GM12864 (cell line): ENCODE measurements at regions not wholly inside any gene's neighbourhood (a gene's known extent, or its start where the extent isn't known, plus 50 kb on each side); places are given as distances from the start of the nearest gene placed in this dataset.

Source experiments
- DNase-seq: peaks from one replicate; pipeline ENCODE4 v3.0.0-alpha.2; 2011; ENCODE audit warnings: low read depth
- H3K4me3 ChIP-seq: 2 replicates; pipeline ENCODE4 v1.5.1; 2011; ENCODE audit warnings: mild to moderate bottlenecking, low read depth, low read length, control low read depth
- CTCF ChIP-seq: IDR thresholded peaks from 2 replicates; pipeline ENCODE4 v1.5.1; 2011; ENCODE audit warnings: low read depth, mild to moderate bottlenecking, moderate library complexity, low read length, control low read depth, inconsistent platforms; ENCODE audit errors: missing control alignments

- no peak for TF ChIP-seq CTCF
Observed at GRCh38 chr9:13484186-13484585, 204.7 kb upstream of the MPDZ start.

GRCh38 chr9:13481274-13481673 is 201.8 kb upstream of the MPDZ start:
- no peak overlapping the region for H3K4me3 ChIP-seq
- no peak for DNase-seq
- TF ChIP-seq CTCF: no peak

More at GRCh38 chr9:13484186-13484585, 204.7 kb upstream of the MPDZ start:
- no peak for DNase-seq
- H3K4me3 ChIP-seq: no peak overlapping the region

DNA sequence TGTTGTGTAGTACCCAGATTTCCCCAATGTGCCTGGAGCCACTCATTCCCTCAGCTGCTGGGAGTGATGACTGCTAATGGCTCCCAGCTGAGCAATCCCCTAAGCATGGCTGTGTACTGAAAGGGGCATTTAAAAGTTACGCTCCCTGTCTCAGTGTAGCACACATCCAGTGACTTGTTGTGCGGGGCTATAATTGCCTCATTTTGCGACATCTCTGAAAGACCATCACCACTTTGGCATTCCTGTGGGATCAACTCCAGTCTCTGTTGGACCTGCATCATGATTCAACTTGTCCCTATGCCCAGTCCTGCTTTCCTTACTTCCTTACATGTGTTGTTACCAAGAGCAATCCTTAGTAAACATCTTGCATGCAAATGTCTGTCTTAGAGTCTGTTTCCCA is 201.2 kb upstream of the MPDZ start:
- TF ChIP-seq CTCF: no peak
- H3K4me3 ChIP-seq: no peak overlapping the region
- no peak for DNase-seq

- DNase-seq: no peak
- H3K4me3 ChIP-seq: no peak overlapping the region
- TF ChIP-seq CTCF: no peak
Observed at GRCh38 chr9:13479096-13479495, 199.6 kb upstream of the MPDZ start.

DNA sequence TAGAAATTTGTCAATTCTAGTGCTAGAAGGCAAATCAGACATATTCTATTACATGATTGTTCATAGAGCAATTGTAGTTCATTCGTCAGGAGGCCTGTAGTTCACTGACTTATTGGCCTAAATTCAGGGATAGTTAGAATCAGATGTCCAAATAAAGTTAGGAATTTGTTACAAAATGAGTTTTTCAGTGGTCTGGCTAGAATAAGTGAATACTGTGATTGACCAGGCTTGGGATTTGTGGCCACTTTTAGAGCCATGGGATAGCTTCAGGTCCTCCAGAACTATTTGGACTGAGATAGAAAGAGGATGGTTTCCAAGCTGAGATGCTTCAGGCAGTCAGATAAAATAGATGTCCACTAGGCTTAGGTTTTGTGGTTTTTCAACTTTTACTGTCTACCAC is 199.1 kb upstream of the MPDZ start:
- DNase-seq: no peak
- TF ChIP-seq CTCF: no peak
- H3K4me3 ChIP-seq: no peak overlapping the region

GRCh38 chr9:13478160-13478559 is 198.7 kb upstream of the MPDZ start:
- H3K4me3 ChIP-seq: no peak overlapping the region
- TF ChIP-seq CTCF: no peak
- no peak for DNase-seq

GRCh38 chr9:13470836-13471235 is 191.3 kb upstream of the MPDZ start:
- TF ChIP-seq CTCF: no peak
- no peak for DNase-seq
- H3K4me3 ChIP-seq: no peak overlapping the region
